T-cell (primary cell): ENCODE measurements at regions not wholly inside any gene's neighbourhood (a gene's known extent, or its start where the extent isn't known, plus 50 kb on each side); places are given as distances from the start of the nearest gene placed in this dataset.

Source experiments
- ATAC-seq, 4 experiments: fragments of 200-7000 bp in 3 of 4; fragments of 150-1000 bp in 1 of 4; cut with Tn5 transposase; replicated peaks in 1 of 4; 1 replicate in 3 of 4; 2 replicates in 1 of 4; pipeline ENCODE4 v1.10.0; 2021; ENCODE audit warnings: moderate library complexity in 3 of 4, mild to moderate bottlenecking in 2 of 4, moderate number of reproducible peaks in 1 of 4
- CTCF ChIA-PET, 2 donors: fragments of 300-600 bp; sonication (Branson Sonifier 250); formaldehyde crosslinking; loops; one replicate each; lab custom pipeline; 2022; ENCODE audit warnings: antibody characterized with exemption in 2 of 2; lab: Charles Lee
- POLR2A ChIA-PET, 2 donors: fragments of 300-600 bp; sonication (Branson Sonifier 250); formaldehyde crosslinking; loops; one replicate each; lab custom pipeline; 2022; ENCODE audit warnings: antibody characterized with exemption in 2 of 2; lab: Charles Lee
- DNase-seq, 35 experiments: peaks; one replicate each; pipeline versions ENCODE4 v3.0.0 to v3.0.0-alpha.2; 2013 to 2023
- H3K27ac ChIP-seq: one replicate; pipeline ENCODE4 v1.5.1; 2013; ENCODE audit warnings: low read length
- H3K27me3 ChIP-seq, 2 experiments: replicated peaks in 1 of 2; 1 replicate in 1 of 2; 2 replicates in 1 of 2; pipeline versions ENCODE4 v1.6.1 to v1.7.0; 2013; ENCODE audit warnings: low read length in 1 of 2, mixed read lengths in 1 of 2; ENCODE audit not compliant: control insufficient read depth in 2 of 2, insufficient read depth in 2 of 2; ENCODE audit errors: extremely low read depth in 1 of 2
- H3K36me3 ChIP-seq, 2 donors: 1 replicate in 1 of 2; 2 replicates in 1 of 2; pipeline versions ENCODE4 v1.6.1 to v1.7.0; 2013; ENCODE audit warnings: low read length in 1 of 2; ENCODE audit not compliant: control insufficient read depth in 2 of 2, insufficient read depth in 1 of 2; ENCODE audit errors: extremely low read depth in 1 of 2
- H3K4me1 ChIP-seq, 2 experiments: 1 replicate in 1 of 2; 2 replicates in 1 of 2; pipeline versions ENCODE4 v1.6.1 to v1.7.0; 2013; ENCODE audit warnings: low read length in 2 of 2, mixed read lengths in 1 of 2; ENCODE audit not compliant: insufficient read depth in 2 of 2, control insufficient read depth in 1 of 2; ENCODE audit errors: extremely low read depth in 1 of 2
- H3K4me3 ChIP-seq, 2 donors: 1 replicate in 1 of 2; 2 replicates in 1 of 2; pipeline versions ENCODE4 v1.5.1 to v1.7.0; 2013; ENCODE audit warnings: mild to moderate bottlenecking in 2 of 2, low read length in 1 of 2, moderate library complexity in 1 of 2; ENCODE audit not compliant: control insufficient read depth in 1 of 2; ENCODE audit errors: extremely low read depth in 1 of 2
- H3K9me3 ChIP-seq: 2 replicates; pipeline ENCODE4 v1.7.0; 2013
- H3K27ac Mint-ChIP-seq, 2 donors: one replicate each; pipeline ENCODE4 v1.8.0; 2020 to 2021; ENCODE audit warnings: mild to moderate bottlenecking in 2 of 2, mixed read lengths in 2 of 2
- H3K27me3 Mint-ChIP-seq, 2 donors: one replicate each; pipeline ENCODE4 v1.8.0; 2021 to 2022; ENCODE audit warnings: mixed read lengths in 2 of 2
- H3K36me3 Mint-ChIP-seq: one replicate; pipeline ENCODE4 v1.8.0; 2021; ENCODE audit warnings: mixed read lengths
- H3K4me1 Mint-ChIP-seq, 3 donors: one replicate each; pipeline ENCODE4 v1.8.0; 2020 to 2022; ENCODE audit warnings: mixed read lengths in 3 of 3, mild to moderate bottlenecking in 1 of 3
- H3K4me3 Mint-ChIP-seq, 3 donors: one replicate each; pipeline ENCODE4 v1.8.0; 2020 to 2022; ENCODE audit warnings: mild to moderate bottlenecking in 3 of 3, mixed read lengths in 3 of 3, moderate library complexity in 3 of 3
- H3K9me3 Mint-ChIP-seq, 3 donors: one replicate each; pipeline ENCODE4 v1.8.0; 2020 to 2022; ENCODE audit warnings: mixed read lengths in 3 of 3
- WGBS: methylation state at CpG from one replicate; pipeline ENCODE4 v1.1.5; 2013; ENCODE audit warnings: missing lambda C conversion rate; ENCODE audit not compliant: insufficient coverage; 5-methylcytosine and 5-hydroxymethylcytosine counted together

DNA sequence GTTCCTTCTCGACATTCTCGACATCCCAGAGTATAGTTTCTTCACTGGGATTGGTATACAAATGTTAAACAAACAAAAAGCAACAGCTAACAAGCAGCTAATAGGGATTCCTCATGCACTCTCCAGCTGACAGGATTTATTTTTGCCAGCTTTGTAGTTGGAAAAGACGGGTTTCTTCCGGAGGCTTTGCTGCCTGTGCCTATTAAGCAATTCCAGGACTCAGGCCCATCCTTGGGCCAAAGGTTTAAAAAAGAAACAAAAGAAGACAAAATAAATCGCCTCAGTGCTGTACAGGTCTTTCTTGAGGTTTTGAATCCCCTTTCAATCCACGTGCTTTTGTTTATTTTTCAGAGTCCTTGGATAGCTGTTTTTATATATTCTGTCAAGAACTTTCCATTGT, 1414.5 kb upstream of the PCDH9 start:
- H3K4me1 Mint-ChIP-seq = no peaks in the 10 kb centered on the region
- 80% methylated on average over 3 of the region's 6 CpGs for WGBS
- CTCF ChIA-PET = no interaction called here

DNA sequence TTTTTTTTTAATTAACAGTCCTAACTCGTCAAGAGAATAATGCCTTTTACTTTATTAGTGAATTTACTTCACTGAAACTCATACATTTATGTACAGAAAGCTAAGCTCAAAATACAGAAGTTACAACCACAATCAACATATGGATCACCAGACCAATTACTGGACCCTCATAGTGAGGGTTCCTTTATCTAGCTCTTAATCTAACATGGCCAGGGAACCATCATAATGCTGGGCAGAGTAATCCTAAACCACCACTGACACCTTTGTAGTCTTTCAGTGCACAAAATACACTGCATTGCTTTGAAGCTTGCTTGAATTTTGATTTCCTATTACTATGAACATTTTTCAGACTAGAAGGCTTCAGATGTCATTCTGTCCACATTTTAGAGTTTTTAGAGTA, 1406.6 kb upstream of the PCDH9 start:
- Mint-ChIP-seq H3K4me3 (no peak overlapping the region), H3K9me3 (peaks cover 0 to 11% (median 3%) of the 10 kb centered on the region in 3 donors), H3K27me3 (no peaks in the 10 kb centered on the region), H3K27ac (no peak overlapping the region), H3K36me3 (no peaks in the 10 kb centered on the region), H3K4me1 (no peaks in the 10 kb centered on the region)
- H3K27me3 ChIP-seq = no peaks in the 10 kb centered on the region
- POLR2A ChIA-PET = no interaction called here
- no peaks in the 10 kb centered on the region for H3K4me1 ChIP-seq
- H3K4me3 ChIP-seq = no peak overlapping the region
- CTCF ChIA-PET = no interaction called here
- WGBS = no CpG with 5 or more reads among the region's 1 CpG
- DNase-seq = no peak
- H3K9me3 ChIP-seq = no peaks in the 10 kb centered on the region
- H3K27ac ChIP-seq = no peak overlapping the region
- no peaks in the 10 kb centered on the region for H3K36me3 ChIP-seq
- no peak for ATAC-seq

More for the DNA sequence above, 1414.5 kb upstream of the PCDH9 start:
- H3K36me3 Mint-ChIP-seq = no peaks in the 10 kb centered on the region
- H3K27me3 ChIP-seq = no peaks in the 10 kb centered on the region
- H3K4me3 Mint-ChIP-seq = no peak overlapping the region
- no peaks in the 10 kb centered on the region for H3K9me3 ChIP-seq
- no peak overlapping the region for H3K27ac ChIP-seq
- H3K4me3 ChIP-seq = no peak overlapping the region
- DNase-seq (no peak), ATAC-seq (no peak)
- H3K9me3 Mint-ChIP-seq = peaks cover 7 to 18% (median 11%) of the 10 kb centered on the region in 3 donors
- no peaks in the 10 kb centered on the region for H3K4me1 ChIP-seq
- H3K27me3 Mint-ChIP-seq = no peaks in the 10 kb centered on the region
- no peak overlapping the region for H3K27ac Mint-ChIP-seq
- no peaks in the 10 kb centered on the region for H3K36me3 ChIP-seq
- POLR2A ChIA-PET = no interaction called here

DNA sequence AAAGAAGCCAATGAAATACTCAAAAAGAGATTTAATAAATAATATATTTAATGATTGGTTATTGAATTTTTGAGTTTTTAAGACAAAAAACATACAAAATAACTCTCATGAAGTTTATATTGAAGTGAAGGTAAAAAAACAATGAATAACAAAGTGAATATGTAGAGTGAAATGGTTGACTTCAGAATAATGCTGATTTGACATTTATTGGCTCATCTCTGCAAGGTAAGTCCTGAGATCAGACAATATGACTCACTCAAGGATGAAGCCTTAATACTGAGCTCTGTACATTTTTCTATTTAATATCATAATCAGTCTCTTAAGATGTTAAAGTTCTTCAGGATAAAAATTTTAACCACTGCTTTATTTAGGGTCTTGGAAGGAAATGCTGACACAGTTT, 1398.9 kb upstream of the PCDH9 start:
- Mint-ChIP-seq H3K27me3 (no peaks in the 10 kb centered on the region), H3K27ac (no peak overlapping the region), H3K36me3 (no peaks in the 10 kb centered on the region), H3K4me3 (no peak overlapping the region), H3K9me3 (peaks cover 12 to 32% (median 16%) of the 10 kb centered on the region in 3 donors), H3K4me1 (no peaks in the 10 kb centered on the region)
- Histone ChIP-seq H3K4me3 (no peak overlapping the region), H3K27ac (no peak overlapping the region), H3K36me3 (no peaks in the 10 kb centered on the region), H3K9me3 (no peaks in the 10 kb centered on the region), H3K4me1 (no peaks in the 10 kb centered on the region), H3K27me3 (no peaks in the 10 kb centered on the region)
- DNase-seq (no peak), ATAC-seq (no peak)
- CTCF ChIA-PET = no interaction called here
- POLR2A ChIA-PET = no interaction called here

DNA sequence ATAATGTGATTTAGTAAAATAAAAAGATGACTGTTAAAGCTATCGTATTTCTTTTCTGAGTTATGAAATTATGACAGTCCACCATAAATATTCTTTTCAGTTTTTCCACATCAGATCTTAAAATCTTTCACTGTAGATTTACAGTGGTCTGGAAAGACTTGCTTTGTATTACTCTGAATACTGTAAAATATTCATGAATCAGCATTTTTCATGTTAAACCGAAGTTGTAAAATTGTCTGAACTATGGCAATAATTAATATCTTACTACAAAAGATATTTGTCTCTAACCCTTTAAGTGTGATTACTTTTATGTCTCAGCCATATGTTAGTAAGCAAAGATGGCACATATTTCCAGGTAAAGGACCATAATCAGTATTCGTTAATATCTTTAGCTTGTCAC, 1397.2 kb upstream of the PCDH9 start:
- Mint-ChIP-seq H3K4me1 (no peaks in the 10 kb centered on the region), H3K36me3 (no peaks in the 10 kb centered on the region), H3K4me3 (no peak overlapping the region), H3K9me3 (peaks cover 13 to 25% (median 16%) of the 10 kb centered on the region in 3 donors), H3K27me3 (no peaks in the 10 kb centered on the region), H3K27ac (no peak overlapping the region)
- ChIA-PET CTCF (no interaction called here), POLR2A (no interaction called here)
- Histone ChIP-seq H3K4me1 (no peaks in the 10 kb centered on the region), H3K27ac (no peak overlapping the region), H3K27me3 (no peaks in the 10 kb centered on the region), H3K9me3 (no peaks in the 10 kb centered on the region), H3K4me3 (no peak overlapping the region), H3K36me3 (no peaks in the 10 kb centered on the region)
- WGBS = no CpG with 5 or more reads among the region's 3 CpGs
- ATAC-seq (no peak), DNase-seq (no peak)

DNA sequence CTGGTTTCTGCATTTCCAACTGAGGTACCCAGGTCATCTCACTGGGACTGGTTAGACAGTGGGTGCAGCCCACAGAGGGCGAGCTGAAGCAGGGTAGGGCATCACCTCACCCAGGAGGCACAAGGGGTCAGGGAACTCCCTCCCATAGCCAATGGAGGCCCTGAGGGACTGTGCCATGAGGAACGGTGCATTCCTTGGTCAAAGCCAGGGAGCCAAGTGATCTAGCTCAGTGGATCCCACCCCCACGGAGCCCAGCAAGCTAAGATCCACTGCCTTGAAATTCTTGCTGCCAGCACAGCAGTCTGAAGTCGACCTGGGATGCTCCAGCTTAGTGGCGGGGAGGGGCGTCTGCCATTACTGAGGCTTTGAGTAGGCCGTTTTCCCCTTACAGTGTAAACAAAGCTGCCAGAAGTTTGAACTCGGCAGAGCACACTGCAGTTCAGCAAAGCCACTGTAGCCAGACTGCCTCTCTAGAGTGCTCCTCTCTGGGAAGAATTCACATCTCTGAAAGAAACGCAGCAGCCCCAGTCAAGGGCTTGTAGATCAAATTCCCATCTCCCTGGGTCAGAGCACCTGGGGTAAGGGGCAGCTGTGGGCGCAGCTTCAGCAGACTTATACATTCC, 1386.6 kb upstream of the PCDH9 start:
- H3K36me3 ChIP-seq = no peaks in the 10 kb centered on the region
- H3K27me3 ChIP-seq = no peaks in the 10 kb centered on the region
- Mint-ChIP-seq H3K9me3 (peaks cover 15 to 31% (median 22%) of the 10 kb centered on the region in 3 donors), H3K27ac (no peak overlapping the region), H3K4me1 (no peaks in the 10 kb centered on the region), H3K27me3 (no peaks in the 10 kb centered on the region), H3K36me3 (no peaks in the 10 kb centered on the region), H3K4me3 (no peak overlapping the region)
- H3K9me3 ChIP-seq = no peaks in the 10 kb centered on the region
- no peaks in the 10 kb centered on the region for H3K4me1 ChIP-seq
- WGBS = 77% methylated on average over 10 of the region's 10 CpGs
- H3K4me3 ChIP-seq = no peak overlapping the region
- H3K27ac ChIP-seq = no peak overlapping the region
- CTCF ChIA-PET = no interaction called here
- DNase-seq (no peak), ATAC-seq (no peak)
- POLR2A ChIA-PET = no interaction called here

DNA sequence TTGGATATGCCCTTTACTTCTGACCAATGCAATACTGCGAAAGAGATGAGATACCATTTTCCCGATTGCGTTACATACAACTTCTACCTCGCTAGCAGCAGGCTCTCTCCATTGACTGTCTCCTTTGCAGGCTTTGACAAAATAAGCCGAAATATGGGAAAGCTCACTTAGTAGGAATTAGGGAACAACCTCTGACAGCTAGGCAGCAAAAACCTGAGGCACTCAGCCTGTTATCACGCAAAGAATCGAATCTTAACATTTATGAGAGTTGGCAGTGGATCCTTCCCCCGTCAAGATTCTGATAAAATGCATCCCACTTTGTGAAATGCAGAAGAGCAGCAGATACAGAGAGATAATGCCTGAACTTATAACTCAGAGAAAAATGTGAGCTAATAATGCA, 1379.5 kb upstream of the PCDH9 start:
- H3K27ac ChIP-seq = no peak overlapping the region
- no peaks in the 10 kb centered on the region for H3K9me3 ChIP-seq
- no peak overlapping the region for H3K4me3 Mint-ChIP-seq
- 85% methylated on average over 5 of the region's 8 CpGs for WGBS
- H3K4me1 ChIP-seq = no peaks in the 10 kb centered on the region
- H3K4me1 Mint-ChIP-seq = no peaks in the 10 kb centered on the region
- no peak for DNase-seq
- ATAC-seq = no peak
- no peak overlapping the region for H3K4me3 ChIP-seq
- no peaks in the 10 kb centered on the region for H3K27me3 Mint-ChIP-seq
- no peaks in the 10 kb centered on the region for H3K36me3 ChIP-seq
- POLR2A ChIA-PET = no interaction called here
- H3K27ac Mint-ChIP-seq = no peak overlapping the region
- H3K27me3 ChIP-seq = no peaks in the 10 kb centered on the region
- CTCF ChIA-PET = interaction anchor here in 1 of 2 donors (0.6 kb wide), 1 partner anchor 11 kb away, joined by 3 read pairs; no protein-coding TSS in a partner anchor
- H3K36me3 Mint-ChIP-seq = no peaks in the 10 kb centered on the region
- H3K9me3 Mint-ChIP-seq = peaks cover 5 to 13% (median 12%) of the 10 kb centered on the region in 3 donors

DNA sequence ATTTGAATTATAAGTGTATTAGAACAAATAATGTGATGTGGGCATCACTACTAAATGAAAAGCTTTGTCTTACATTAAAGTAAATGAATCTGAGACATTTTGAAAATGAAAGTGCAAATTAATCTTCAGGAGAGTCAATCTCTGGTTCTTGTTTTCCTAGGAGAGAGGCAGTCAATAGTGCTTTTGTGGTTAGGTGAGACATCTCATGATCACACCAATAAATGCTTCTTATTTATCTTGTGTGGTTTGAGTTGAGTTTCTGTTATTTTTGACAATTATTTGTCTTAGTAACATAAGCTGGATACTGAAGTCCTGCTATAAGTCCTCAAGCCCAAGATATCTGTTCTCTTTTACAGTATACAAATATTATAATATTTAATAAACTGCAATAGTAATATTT, 1378.0 kb upstream of the PCDH9 start:
- Histone ChIP-seq H3K27me3 (no peaks in the 10 kb centered on the region), H3K27ac (no peak overlapping the region), H3K36me3 (no peaks in the 10 kb centered on the region), H3K9me3 (no peaks in the 10 kb centered on the region), H3K4me3 (no peak overlapping the region), H3K4me1 (no peaks in the 10 kb centered on the region)
- Mint-ChIP-seq H3K4me1 (no peaks in the 10 kb centered on the region), H3K27ac (no peak overlapping the region), H3K4me3 (no peak overlapping the region), H3K9me3 (peaks cover 7 to 15% (median 14%) of the 10 kb centered on the region in 3 donors), H3K36me3 (no peaks in the 10 kb centered on the region), H3K27me3 (no peaks in the 10 kb centered on the region)
- POLR2A ChIA-PET = no interaction called here
- CTCF ChIA-PET = no interaction called here
- DNase-seq (no peak), ATAC-seq (no peak)
